ENCODE measurements at regions not wholly inside any gene's neighbourhood (a gene's known extent, or its start where the extent isn't known, plus 50 kb on each side); places are given as distances from the start of the nearest gene placed in this dataset.

DNA sequence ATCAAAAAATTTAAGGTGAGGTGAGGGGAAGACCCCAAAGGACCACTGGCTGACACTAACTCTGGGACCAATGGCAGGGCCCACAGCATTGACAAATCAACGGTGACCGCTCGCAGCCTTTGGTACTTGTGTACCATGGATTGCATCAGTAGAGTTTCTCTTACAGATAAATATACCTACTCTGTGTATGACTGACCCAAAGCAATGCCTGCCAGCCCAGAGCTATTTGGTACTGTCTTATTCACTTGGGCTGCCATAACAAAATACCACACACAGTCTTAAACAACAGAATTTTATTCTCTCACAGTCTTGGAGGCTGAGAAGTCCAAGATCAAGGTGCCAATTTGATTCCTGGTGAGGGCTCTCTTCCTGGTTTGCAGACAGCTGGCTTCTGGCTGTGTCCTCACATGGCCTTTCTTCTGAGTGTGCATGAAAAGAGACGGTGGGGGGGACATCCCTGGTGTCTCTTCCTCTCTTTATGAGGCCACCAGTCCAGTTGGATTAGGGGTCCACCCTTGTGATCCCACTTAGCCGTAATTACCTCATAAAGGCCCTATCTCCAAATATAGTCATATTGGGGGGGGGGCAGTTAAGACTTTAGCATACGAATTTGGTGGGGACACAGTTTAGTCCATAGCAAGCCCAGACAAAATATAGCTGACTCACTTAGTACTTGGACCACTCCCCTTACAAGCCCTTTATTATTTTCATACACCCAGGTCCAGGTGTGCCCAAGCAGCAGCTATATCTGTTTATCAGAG lies 336.3 kb downstream of the CD83 start:
- WGBS, 2 donors = 66 to 76% methylated on average over 6 of the region's 6 CpGs
- intact Hi-C loops (cut with DNase I) = no loop called here
- no peak for DNase-seq

DNA sequence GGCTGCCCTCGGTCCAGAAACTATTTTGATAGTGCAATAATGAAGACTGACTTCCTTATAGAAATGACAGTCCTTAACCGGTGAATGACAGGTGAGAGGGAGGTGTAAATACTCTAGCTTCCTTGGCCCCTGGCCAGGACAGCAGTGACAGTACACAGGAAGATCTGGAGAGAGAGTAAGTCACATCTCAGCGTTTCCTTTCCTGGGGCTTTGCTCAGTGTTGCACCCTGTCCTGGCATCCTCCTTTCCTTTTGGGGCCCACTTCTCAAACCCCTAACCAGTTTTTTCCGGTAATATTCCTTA lies 336.9 kb downstream of the CD83 start:
- Histone ChIP-seq H3K27ac (no peak overlapping the region), H3K4me1 (peaks cover 0 to 28% (median 21%) of the 10 kb centered on the region in 4 donors), H3K27me3 (no peaks in the 10 kb centered on the region), H3K9me3 (no peaks in the 10 kb centered on the region), H3K36me3 (no peaks in the 10 kb centered on the region), H3K4me3 (no peak overlapping the region)
- 31 to 44% methylated on average over 4 of the region's 4 CpGs for WGBS, 2 donors
- TF ChIP-seq POLR2AphosphoS5 (IDR thresholded peaks at IDR 0.05) = no peak
- TF ChIP-seq, protein P1, sequence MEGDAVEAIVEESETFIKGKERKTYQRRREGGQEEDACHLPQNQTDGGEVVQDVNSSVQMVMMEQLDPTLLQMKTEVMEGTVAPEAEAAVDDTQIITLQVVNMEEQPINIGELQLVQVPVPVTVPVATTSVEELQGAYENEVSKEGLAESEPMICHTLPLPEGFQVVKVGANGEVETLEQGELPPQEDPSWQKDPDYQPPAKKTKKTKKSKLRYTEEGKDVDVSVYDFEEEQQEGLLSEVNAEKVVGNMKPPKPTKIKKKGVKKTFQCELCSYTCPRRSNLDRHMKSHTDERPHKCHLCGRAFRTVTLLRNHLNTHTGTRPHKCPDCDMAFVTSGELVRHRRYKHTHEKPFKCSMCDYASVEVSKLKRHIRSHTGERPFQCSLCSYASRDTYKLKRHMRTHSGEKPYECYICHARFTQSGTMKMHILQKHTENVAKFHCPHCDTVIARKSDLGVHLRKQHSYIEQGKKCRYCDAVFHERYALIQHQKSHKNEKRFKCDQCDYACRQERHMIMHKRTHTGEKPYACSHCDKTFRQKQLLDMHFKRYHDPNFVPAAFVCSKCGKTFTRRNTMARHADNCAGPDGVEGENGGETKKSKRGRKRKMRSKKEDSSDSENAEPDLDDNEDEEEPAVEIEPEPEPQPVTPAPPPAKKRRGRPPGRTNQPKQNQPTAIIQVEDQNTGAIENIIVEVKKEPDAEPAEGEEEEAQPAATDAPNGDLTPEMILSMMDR (IDR thresholded peaks at IDR 0.05) = no peak
- no peak for TF ChIP-seq EP300 (IDR thresholded peaks at IDR 0.05)
- TF ChIP-seq POLR2A (IDR thresholded peaks at IDR 0.05) = no peak
- intact Hi-C loops (cut with DNase I) = no loop called here
- no peak for DNase-seq

More for the DNA sequence above, 336.3 kb downstream of the CD83 start:
- Histone ChIP-seq H3K27ac (no peak overlapping the region), H3K27me3 (no peaks in the 10 kb centered on the region), H3K36me3 (no peaks in the 10 kb centered on the region), H3K4me1 (peaks cover 0 to 22% (median 18%) of the 10 kb centered on the region in 4 donors), H3K9me3 (no peaks in the 10 kb centered on the region), H3K4me3 (no peak overlapping the region)
- TF ChIP-seq POLR2AphosphoS5 (IDR thresholded peaks at IDR 0.05) (no peak), EP300 (IDR thresholded peaks at IDR 0.05) (no peak), POLR2A (IDR thresholded peaks at IDR 0.05) (no peak)
- TF ChIP-seq, protein P1 (IDR thresholded peaks at IDR 0.05) = no peak

DNA sequence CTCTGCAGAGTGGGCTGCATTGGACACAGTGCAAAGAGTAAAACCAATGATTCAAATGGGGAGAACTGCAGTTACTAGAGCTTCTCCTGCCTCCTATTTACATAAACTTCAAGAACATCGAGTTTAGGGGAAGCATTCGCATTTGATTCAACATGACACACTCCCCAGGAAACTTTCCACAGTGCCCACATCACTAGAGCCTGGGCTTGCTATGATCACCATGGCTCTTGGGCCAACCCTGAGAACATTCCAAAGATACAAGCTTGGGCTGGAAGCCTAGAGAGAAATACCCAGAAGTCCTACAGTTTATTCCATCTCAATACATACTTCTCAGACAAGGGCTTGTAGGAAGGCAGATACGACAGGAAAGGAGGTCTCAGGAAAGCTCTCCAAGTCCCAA lies 337.9 kb downstream of the CD83 start:
- 73 to 85% methylated on average over 3 of the region's 3 CpGs for WGBS, 2 donors
- H3K36me3 ChIP-seq = no peaks in the 10 kb centered on the region
- H3K27me3 ChIP-seq = no peaks in the 10 kb centered on the region
- no peak overlapping the region for H3K27ac ChIP-seq
- no peaks in the 10 kb centered on the region for H3K9me3 ChIP-seq
- DNase-seq = no peak
- intact Hi-C loops (cut with DNase I) = no loop called here
- TF ChIP-seq POLR2AphosphoS5 (IDR thresholded peaks at IDR 0.05) (no peak), EP300 (IDR thresholded peaks at IDR 0.05) (no peak), POLR2A (IDR thresholded peaks at IDR 0.05) (no peak)
- TF ChIP-seq, protein P1 (IDR thresholded peaks at IDR 0.05) = no peak
- H3K4me3 ChIP-seq = no peak overlapping the region
- H3K4me1 ChIP-seq = peaks cover 0 to 29% (median 21%) of the 10 kb centered on the region in 4 donors

DNA sequence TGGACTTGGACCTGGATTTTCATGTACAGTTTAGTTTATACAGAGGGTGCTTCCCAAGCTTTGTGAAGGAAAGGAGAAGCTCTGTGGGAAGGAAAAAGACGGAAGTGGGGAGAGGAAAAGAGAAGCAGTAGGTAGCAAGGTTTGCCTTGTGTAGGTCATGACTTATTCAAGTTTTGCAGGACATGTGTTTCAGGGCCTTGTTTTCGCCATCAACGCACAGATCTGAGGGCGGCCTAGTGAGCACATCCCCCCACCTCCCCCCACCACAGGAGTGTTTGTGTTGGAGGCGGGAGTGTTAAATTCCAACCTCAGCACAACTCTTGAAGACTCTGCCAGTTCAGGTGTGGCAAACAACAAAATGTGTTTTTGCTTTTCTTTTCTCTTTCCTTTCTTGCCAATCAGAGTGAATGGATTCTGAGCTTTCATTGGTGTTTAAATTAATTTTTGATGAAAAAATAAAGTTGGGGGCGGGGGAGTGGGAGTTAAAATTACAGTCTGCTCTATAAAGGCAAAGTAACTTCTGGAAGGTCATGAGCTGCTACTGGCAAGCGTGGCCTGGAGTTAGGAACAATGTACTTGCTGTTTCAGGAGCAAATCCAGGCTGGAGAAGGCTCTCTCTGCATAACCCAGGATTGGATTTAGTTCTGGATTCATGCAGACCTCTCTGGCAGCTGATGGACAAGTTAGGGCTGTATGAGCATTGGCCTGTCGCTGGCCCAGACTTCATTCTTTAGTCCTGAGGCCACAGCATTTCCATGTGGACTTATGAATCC lies 338.5 kb downstream of the CD83 start:
- no peak for DNase-seq
- peaks cover 0 to 29% (median 21%) of the 10 kb centered on the region in 4 donors for H3K4me1 ChIP-seq
- no peaks in the 10 kb centered on the region for H3K36me3 ChIP-seq
- TF ChIP-seq POLR2A (IDR thresholded peaks at IDR 0.05) (no peak), EP300 (IDR thresholded peaks at IDR 0.05) (no peak)
- no peaks in the 10 kb centered on the region for H3K27me3 ChIP-seq
- no peak overlapping the region for H3K27ac ChIP-seq
- H3K9me3 ChIP-seq = no peaks in the 10 kb centered on the region
- H3K4me3 ChIP-seq = no peak overlapping the region
- intact Hi-C loops (cut with DNase I) = no loop called here
- WGBS, 2 donors = 93% methylated on average over 8 of the region's 8 CpGs

DNA sequence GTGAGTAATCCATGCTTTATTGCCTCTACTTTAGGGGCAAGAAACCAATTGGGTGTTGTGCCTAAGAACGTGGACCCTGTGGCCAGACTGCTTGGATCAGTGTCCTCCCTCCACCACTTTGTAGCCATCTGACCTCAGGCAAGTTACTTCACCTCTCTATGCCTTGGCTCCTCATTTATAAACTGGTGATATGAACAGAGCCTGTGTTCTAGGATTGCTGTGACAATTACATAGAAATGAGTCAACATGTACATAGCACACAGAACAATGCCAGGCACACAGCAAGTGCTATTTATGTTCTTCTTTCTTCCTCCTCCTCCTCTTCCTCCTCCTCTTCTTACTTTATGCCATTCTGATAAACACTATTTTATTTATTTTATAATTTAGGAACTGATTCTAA lies 339.4 kb downstream of the CD83 start:
- Histone ChIP-seq H3K27ac (no peak overlapping the region), H3K27me3 (no peaks in the 10 kb centered on the region), H3K36me3 (no peaks in the 10 kb centered on the region), H3K4me3 (no peak overlapping the region), H3K9me3 (no peaks in the 10 kb centered on the region), H3K4me1 (peaks cover 0 to 29% (median 21%) of the 10 kb centered on the region in 4 donors)
- no peak for DNase-seq
- 70 to 84% methylated on average over 1 of the region's 1 CpG for WGBS, 2 donors
- TF ChIP-seq POLR2A (IDR thresholded peaks at IDR 0.05) = no peak
- TF ChIP-seq, protein P1 (IDR thresholded peaks at IDR 0.05) = no peak
- intact Hi-C loops (cut with DNase I) = no loop called here

Data from sigmoid colon (tissue), 6 donors.